ENCODE measurements at regions not wholly inside any gene's neighbourhood (a gene's known extent, or its start where the extent isn't known, plus 50 kb on each side); places are given as distances from the start of the nearest gene placed in this dataset.

DNA sequence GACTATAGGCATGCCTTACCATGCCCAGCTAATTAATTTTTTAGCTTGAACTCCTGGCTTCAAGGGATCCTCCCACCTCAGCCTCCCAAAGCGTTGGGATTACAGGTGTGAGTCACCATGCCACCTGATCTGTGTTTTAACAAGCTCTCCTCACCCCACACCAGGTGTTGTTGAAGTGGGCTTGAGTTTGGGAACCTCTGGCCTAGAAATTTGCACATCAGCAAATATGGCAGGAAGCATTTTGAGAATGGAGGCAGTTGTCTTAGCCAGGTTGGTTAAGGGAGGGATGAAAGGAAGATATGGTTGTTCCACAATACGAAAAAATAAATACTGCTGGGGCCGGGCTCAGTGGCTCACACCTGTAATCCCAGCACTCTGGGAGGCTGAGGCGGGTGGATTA, 433.1 kb downstream of the TYW1 start:
- Histone ChIP-seq H3K4me1 (ENCODE audit: control insufficient read depth, low read depth, low read length) (no peaks in the 10 kb centered on the region), H3K36me3 (ENCODE audit: control insufficient read depth, low read depth, low read length) (no peaks in the 10 kb centered on the region), H3K9ac (ENCODE audit: low read length) (no peak overlapping the region), H3K27me3 (ENCODE audit: control insufficient read depth, insufficient read depth, low read length) (no peaks in the 10 kb centered on the region), H3K9me3 (ENCODE audit: control insufficient read depth, low read depth, low read length) (no peaks in the 10 kb centered on the region), H3K4me3 (ENCODE audit: low read length) (no peak overlapping the region), H3K27ac (ENCODE audit: low read length) (no peak overlapping the region)

DNA sequence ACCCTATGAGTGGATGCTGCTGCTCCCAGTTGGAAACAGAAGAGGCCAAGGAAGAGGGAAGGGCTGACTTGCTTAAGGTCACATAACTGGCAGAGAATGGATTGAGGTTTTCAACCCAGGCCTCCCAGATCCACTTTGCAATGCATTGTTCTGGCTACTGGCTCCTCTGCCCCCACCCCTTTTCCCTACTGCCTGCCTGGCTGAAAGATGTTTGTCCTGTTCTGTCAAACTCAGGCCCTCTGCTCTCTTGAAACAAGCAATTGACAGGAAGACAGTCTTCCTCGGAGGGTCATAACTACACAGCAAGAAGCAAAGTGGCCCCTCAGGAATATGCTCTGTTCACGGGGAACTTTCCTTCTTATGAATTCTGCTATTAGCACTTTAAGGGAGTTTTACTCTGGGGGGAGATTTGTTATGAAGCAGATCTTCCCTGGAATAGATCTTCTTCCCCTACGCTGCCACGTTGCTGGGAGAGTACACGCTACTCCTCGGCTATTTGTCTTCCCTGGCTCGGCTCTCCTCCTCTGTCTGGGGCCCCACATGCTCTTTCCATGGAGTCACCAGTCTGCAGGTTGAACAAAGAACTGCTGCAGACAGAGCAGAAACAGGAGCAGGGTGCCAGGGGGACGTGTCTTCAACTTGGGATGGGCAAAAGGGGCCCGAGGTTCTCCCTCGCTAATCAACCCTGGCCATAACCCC, 436.1 kb downstream of the TYW1 start:
- no peaks in the 10 kb centered on the region for H3K9me3 ChIP-seq (ENCODE audit: control insufficient read depth, low read depth, low read length)
- no peak overlapping the region for H3K4me3 ChIP-seq (ENCODE audit: low read length)
- no peaks in the 10 kb centered on the region for H3K4me1 ChIP-seq (ENCODE audit: control insufficient read depth, low read depth, low read length)
- no peaks in the 10 kb centered on the region for H3K27me3 ChIP-seq (ENCODE audit: control insufficient read depth, insufficient read depth, low read length)
- no peak overlapping the region for H3K27ac ChIP-seq (ENCODE audit: low read length)
- H3K9ac ChIP-seq (ENCODE audit: low read length): no peak overlapping the region
- no peaks in the 10 kb centered on the region for H3K36me3 ChIP-seq (ENCODE audit: control insufficient read depth, low read depth, low read length)

DNA sequence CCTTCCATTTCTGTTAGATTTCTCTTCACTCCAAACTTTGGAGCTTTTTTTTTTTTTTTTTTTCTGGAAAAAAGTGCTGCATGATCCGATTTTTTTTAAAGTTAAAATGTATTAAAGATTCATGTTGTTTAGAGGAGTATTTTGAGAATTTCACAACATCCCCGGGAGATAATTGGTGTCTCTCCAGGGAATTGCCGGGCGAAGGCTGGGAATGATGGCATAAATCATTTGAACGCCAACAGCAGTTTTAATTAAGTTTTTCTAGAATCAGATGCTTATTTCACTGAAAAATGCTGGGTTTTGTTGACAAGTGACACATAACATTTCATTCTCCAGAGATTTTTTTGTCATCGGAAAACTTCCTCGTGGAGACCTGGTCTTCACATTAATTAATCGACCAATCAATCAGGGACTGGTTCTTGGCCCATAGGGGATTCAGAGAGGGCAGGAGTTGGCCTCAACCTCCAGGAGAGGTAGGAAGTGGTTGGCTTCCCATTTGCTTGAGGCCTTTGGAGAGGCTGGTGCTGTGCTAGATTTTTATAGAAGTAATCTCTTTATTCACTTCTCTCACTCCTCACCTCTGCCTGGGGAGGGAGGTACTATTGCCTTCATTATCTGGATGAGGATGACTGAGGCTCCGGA, 439.4 kb downstream of the TYW1 start:
- H3K9ac ChIP-seq (ENCODE audit: low read length): no peak overlapping the region
- no peak overlapping the region for H3K4me3 ChIP-seq (ENCODE audit: low read length)
- no peaks in the 10 kb centered on the region for H3K27me3 ChIP-seq (ENCODE audit: control insufficient read depth, insufficient read depth, low read length)
- peaks cover 10% of the 10 kb centered on the region for H3K4me1 ChIP-seq (ENCODE audit: control insufficient read depth, low read depth, low read length)
- H3K36me3 ChIP-seq (ENCODE audit: control insufficient read depth, low read depth, low read length): no peaks in the 10 kb centered on the region
- H3K27ac ChIP-seq (ENCODE audit: low read length): no peak overlapping the region
- H3K9me3 ChIP-seq (ENCODE audit: control insufficient read depth, low read depth, low read length): no peaks in the 10 kb centered on the region

DNA sequence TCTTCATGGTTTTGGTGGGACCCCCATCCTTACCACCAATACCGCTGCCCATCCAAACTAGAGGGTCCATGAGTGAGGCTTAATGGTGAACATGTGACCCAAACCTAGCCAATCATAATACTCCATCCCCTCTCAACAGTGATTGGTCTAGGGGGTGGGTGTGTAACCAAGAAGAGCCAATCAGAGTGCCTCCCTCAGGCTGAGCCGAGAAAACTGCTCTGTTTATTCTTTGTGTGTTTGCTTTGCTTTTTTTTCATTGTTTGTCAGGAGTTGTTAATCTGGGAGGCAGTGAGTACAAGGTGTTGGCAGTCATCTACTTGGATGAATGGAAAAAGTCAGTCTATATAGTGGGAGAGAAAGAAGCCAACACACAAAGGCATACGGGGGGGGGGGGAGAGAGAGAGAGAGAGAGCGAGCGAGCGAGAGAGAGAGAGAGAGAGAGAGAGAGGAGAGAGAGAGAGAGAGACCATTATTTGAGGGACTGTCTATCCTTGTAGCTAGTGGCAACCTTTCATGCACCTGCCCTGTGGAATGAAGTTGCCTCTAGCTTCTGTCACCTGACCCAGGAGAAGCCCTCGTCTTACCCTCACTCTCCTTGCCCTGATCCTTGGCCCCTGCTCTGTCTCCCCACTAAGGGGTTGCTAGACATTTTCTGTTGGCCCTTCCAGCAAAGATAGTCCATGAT, 441.7 kb downstream of the TYW1 start:
- no peak overlapping the region for H3K27ac ChIP-seq (ENCODE audit: low read length)
- H3K27me3 ChIP-seq (ENCODE audit: control insufficient read depth, insufficient read depth, low read length): no peaks in the 10 kb centered on the region
- no peaks in the 10 kb centered on the region for H3K9me3 ChIP-seq (ENCODE audit: control insufficient read depth, low read depth, low read length)
- peaks cover 10% of the 10 kb centered on the region for H3K4me1 ChIP-seq (ENCODE audit: control insufficient read depth, low read depth, low read length)
- H3K36me3 ChIP-seq (ENCODE audit: control insufficient read depth, low read depth, low read length): no peaks in the 10 kb centered on the region
- no peak overlapping the region for H3K9ac ChIP-seq (ENCODE audit: low read length)
- H3K4me3 ChIP-seq (ENCODE audit: low read length): no peak overlapping the region

DNA sequence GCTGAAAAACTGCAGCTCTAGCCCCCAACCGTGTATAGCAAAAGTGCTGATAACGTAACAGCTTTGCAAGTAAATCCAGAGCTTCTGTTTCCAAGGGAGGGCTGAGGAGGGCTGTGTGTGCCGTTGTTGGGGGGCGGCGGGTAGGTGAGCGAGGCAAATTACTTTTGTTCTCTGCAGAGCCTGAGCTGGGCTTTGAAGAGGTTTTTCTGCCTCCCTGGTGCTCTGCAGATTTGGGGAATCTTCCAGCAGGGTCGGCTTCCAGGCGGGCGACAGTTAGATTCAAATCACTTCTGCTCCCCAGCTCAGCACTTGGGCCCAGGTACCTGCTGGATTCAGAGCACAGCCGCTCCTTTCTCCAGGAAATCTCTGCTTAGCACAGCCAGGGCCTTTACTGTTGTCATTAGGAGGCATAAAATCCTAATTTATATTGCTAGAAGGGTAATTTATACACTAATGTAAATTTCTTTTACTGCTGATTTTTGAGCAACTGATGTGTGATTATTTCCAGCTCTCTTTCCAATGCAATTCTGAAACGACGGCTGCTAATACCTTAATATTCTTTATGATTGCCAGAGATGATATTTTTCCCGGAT, 442.4 kb downstream of the TYW1 start:
- Histone ChIP-seq H3K27ac (ENCODE audit: low read length) (no peak overlapping the region), H3K4me1 (ENCODE audit: control insufficient read depth, low read depth, low read length) (peaks cover 10% of the 10 kb centered on the region), H3K9ac (ENCODE audit: low read length) (no peak overlapping the region), H3K36me3 (ENCODE audit: control insufficient read depth, low read depth, low read length) (no peaks in the 10 kb centered on the region), H3K27me3 (ENCODE audit: control insufficient read depth, insufficient read depth, low read length) (no peaks in the 10 kb centered on the region), H3K4me3 (ENCODE audit: low read length) (no peak overlapping the region), H3K9me3 (ENCODE audit: control insufficient read depth, low read depth, low read length) (no peaks in the 10 kb centered on the region)

DNA sequence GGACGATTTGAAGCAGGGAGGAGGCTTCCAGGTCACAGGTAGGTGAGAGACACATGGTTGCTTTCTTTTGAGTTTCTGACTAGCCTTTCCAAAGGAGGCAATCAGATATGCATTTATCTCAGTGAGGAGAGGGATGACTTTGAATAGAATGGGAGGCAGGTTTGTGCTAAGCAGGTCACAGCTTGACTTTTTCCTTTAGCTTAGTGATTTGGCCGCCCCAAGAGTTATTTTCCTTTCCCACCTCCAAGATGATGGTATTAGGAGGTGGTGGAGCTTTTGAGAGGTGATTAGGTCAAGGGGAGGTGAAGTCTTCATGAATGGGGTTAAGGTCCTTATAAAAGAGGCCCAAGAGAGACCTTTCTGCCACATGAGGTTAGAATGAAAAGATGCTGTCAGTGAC, 443.7 kb downstream of the TYW1 start:
- H3K36me3 ChIP-seq (ENCODE audit: control insufficient read depth, low read depth, low read length): no peaks in the 10 kb centered on the region

DNA sequence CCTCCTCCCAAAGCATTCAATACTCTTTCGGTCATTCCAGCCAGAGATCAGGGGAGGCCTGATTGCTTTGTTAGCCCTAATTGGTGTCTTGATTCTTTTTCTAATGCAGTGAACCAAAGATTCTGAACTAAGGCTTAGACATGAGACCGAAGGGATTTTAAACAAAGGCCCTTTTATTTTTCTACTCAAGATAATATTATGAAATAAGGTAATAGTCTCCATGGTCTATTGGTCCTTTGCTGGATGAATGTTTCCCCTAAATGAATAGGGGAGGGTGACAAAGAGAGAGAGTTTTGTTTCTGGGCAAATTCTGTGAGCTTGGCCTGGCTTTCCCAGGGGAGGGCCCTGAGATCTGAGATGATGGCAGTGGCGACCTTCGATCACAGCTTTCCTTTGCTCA, 449.1 kb downstream of the TYW1 start:
- H3K4me1 ChIP-seq (ENCODE audit: control insufficient read depth, low read depth, low read length): no peaks in the 10 kb centered on the region
- no peak overlapping the region for H3K4me3 ChIP-seq (ENCODE audit: low read length)
- H3K27ac ChIP-seq (ENCODE audit: low read length): no peak overlapping the region
- H3K27me3 ChIP-seq (ENCODE audit: control insufficient read depth, insufficient read depth, low read length): no peaks in the 10 kb centered on the region
- no peaks in the 10 kb centered on the region for H3K36me3 ChIP-seq (ENCODE audit: control insufficient read depth, low read depth, low read length)
- H3K9ac ChIP-seq (ENCODE audit: low read length): no peak overlapping the region
- H3K9me3 ChIP-seq (ENCODE audit: control insufficient read depth, low read depth, low read length): no peaks in the 10 kb centered on the region

More for the DNA sequence above, 443.7 kb downstream of the TYW1 start:
- no peak overlapping the region for H3K9ac ChIP-seq (ENCODE audit: low read length)
- no peaks in the 10 kb centered on the region for H3K9me3 ChIP-seq (ENCODE audit: control insufficient read depth, low read depth, low read length)
- no peak overlapping the region for H3K4me3 ChIP-seq (ENCODE audit: low read length)
- H3K27ac ChIP-seq (ENCODE audit: low read length): no peak overlapping the region
- H3K4me1 ChIP-seq (ENCODE audit: control insufficient read depth, low read depth, low read length): peaks cover 10% of the 10 kb centered on the region
- no peaks in the 10 kb centered on the region for H3K27me3 ChIP-seq (ENCODE audit: control insufficient read depth, insufficient read depth, low read length)

DNA sequence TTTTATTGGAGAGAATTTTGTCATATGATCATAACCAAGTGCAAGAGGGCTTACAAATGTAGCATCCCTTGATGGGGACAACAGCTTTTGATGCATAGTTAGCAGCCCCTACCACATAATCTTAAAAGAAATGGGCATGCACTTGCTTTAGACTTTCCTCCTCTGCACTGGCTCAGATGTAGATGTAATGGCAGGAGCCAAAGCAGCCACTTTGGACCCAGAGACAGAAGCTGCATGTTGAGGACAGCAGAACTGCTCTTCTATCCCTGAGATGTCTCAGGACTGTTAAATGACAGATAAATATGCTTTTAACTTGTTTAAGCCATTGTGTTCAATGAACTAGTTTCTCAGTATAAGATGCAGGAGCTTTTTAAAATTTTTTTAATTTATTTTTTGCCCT, 450.7 kb downstream of the TYW1 start:
- Histone ChIP-seq H3K4me3 (ENCODE audit: low read length) (no peak overlapping the region), H3K27me3 (ENCODE audit: control insufficient read depth, insufficient read depth, low read length) (no peaks in the 10 kb centered on the region)

DNA sequence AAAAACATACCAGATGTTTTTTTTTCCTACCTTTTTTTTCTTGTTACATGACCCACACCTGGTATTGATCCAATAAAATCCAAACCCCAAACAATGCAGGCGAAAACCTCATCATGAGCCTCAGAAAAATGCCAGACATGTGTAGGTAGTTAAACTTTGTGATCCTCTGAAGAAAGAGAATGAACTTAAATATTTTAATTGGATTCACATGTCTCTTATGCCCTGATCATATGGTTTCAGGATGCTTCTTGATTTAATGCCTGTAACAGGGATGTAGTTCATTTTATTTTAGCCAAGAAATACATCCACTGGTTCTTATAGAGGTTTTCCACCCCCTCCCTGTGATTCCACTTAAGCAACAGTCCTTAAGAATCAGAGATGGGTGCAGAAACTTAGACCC, 451.6 kb downstream of the TYW1 start:
- H3K9me3 ChIP-seq (ENCODE audit: control insufficient read depth, low read depth, low read length): no peaks in the 10 kb centered on the region
- H3K4me1 ChIP-seq (ENCODE audit: control insufficient read depth, low read depth, low read length): no peaks in the 10 kb centered on the region
- no peaks in the 10 kb centered on the region for H3K36me3 ChIP-seq (ENCODE audit: control insufficient read depth, low read depth, low read length)
- H3K4me3 ChIP-seq (ENCODE audit: low read length): no peak overlapping the region
- H3K27ac ChIP-seq (ENCODE audit: low read length): no peak overlapping the region
- no peak overlapping the region for H3K9ac ChIP-seq (ENCODE audit: low read length)
- H3K27me3 ChIP-seq (ENCODE audit: control insufficient read depth, insufficient read depth, low read length): no peaks in the 10 kb centered on the region

More for the DNA sequence above, 450.7 kb downstream of the TYW1 start:
- no peaks in the 10 kb centered on the region for H3K36me3 ChIP-seq (ENCODE audit: control insufficient read depth, low read depth, low read length)
- H3K9ac ChIP-seq (ENCODE audit: low read length): no peak overlapping the region
- H3K27ac ChIP-seq (ENCODE audit: low read length): no peak overlapping the region
- no peaks in the 10 kb centered on the region for H3K9me3 ChIP-seq (ENCODE audit: control insufficient read depth, low read depth, low read length)
- H3K4me1 ChIP-seq (ENCODE audit: control insufficient read depth, low read depth, low read length): no peaks in the 10 kb centered on the region

DNA sequence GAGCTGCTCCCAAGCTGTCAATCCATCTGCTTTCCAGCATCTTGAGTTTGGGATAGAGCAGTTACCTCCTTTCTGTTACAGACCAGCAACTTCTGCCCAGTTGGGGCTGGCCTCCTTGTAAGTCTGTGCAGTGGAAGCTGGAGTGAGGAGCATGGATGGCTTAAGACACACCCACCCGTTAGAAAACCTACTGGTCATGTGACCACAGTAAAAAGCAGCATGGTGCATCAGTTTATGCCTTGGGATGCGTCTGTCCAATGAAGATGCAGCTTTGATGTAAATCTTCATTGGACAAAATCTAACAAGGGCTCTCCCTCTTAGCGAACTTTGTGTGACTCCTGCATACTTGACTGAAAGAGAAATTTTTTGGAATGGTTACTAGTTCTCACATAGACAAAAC, 453.5 kb downstream of the TYW1 start:
- Histone ChIP-seq H3K36me3 (ENCODE audit: control insufficient read depth, low read depth, low read length) (no peaks in the 10 kb centered on the region), H3K4me3 (ENCODE audit: low read length) (no peak overlapping the region), H3K27me3 (ENCODE audit: control insufficient read depth, insufficient read depth, low read length) (no peaks in the 10 kb centered on the region), H3K9me3 (ENCODE audit: control insufficient read depth, low read depth, low read length) (no peaks in the 10 kb centered on the region), H3K9ac (ENCODE audit: low read length) (no peak overlapping the region), H3K27ac (ENCODE audit: low read length) (no peak overlapping the region), H3K4me1 (ENCODE audit: control insufficient read depth, low read depth, low read length) (no peaks in the 10 kb centered on the region)

DNA sequence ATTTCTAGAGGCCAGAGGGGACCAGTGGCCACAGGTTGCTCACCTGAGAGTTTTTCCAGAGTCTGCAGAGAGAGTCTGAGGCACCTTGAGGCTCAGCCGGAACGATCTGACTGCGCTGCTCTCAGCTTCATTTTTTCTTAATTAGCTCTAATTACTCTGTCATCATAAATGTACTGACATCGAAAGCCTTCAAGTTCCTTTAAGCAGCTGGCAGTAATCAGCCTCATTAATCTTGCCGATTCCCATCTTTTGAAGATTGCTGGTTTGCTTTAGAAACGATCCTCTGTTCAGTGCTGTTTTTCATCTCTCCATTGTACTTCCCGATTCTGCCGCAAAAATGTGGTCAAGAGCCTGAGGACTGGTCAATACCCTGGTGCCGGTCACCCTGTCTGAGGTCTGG, 454.7 kb downstream of the TYW1 start:
- Histone ChIP-seq H3K36me3 (ENCODE audit: control insufficient read depth, low read depth, low read length) (no peaks in the 10 kb centered on the region), H3K4me1 (ENCODE audit: control insufficient read depth, low read depth, low read length) (no peaks in the 10 kb centered on the region), H3K4me3 (ENCODE audit: low read length) (no peak overlapping the region), H3K27me3 (ENCODE audit: control insufficient read depth, insufficient read depth, low read length) (no peaks in the 10 kb centered on the region), H3K9ac (ENCODE audit: low read length) (no peak overlapping the region), H3K9me3 (ENCODE audit: control insufficient read depth, low read depth, low read length) (no peaks in the 10 kb centered on the region), H3K27ac (ENCODE audit: low read length) (no peak overlapping the region)
